Bronchial epithelial cell (primary cell): ENCODE measurements at regions not wholly inside any gene's neighbourhood (a gene's known extent, or its start where the extent isn't known, plus 50 kb on each side); places are given as distances from the start of the nearest gene placed in this dataset.
"Not testable (repeated sequence)": the region's sequence is repeated elsewhere in the genome, so short reads cannot be mapped to it uniquely, and the experiment has no call there.

Source experiments
- DNase-seq: peaks from one replicate; pipeline ENCODE4 v3.0.0-alpha.2; 2010; ENCODE audit warnings: low read depth
- FAIRE-seq: peaks from 2 replicates; lab custom pipeline; 2011; peaks lifted over from hg19 to GRCh38; lab: Jason Lieb, UNC
- H3K27me3 ChIP-seq: 2 replicates; pipeline ENCODE4 v1.5.1; 2011; ENCODE audit warnings: low read length; ENCODE audit not compliant: control insufficient read depth, insufficient read depth
- H3K36me3 ChIP-seq: 2 replicates; pipeline ENCODE4 v1.5.1; 2011; ENCODE audit warnings: low read length; ENCODE audit not compliant: control insufficient read depth, insufficient read depth
- H3K4me3 ChIP-seq: 2 replicates; pipeline ENCODE4 v1.5.1; 2011; ENCODE audit warnings: mild to moderate bottlenecking, low read depth, low read length, control low read depth
- TF ChIP-seq, protein P1 (sequence below): IDR thresholded peaks from 2 replicates; pipeline ENCODE4 v1.5.1; 2011; ENCODE audit warnings: mild to moderate bottlenecking, moderate library complexity, low read length, control low read depth, inconsistent platforms; ENCODE audit not compliant: insufficient read depth, severe bottlenecking

DNA sequence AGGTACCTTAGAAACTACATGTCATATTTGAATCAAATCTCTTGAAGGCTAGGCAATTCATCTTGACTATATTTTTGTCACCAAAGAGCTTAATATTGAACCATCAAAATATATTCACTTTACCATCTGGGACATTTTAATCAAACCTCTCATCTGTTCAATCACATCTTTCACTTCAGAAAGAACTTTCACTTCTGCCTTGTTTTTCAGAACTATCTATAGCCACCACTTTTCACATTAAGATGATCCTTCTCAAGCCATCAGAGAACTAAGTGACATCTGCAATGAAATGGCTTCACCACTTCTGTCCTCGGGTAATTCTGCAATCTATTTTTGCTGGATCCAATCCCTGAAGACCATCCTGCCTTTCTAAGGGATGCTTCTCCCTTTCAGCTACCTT is 57.8 kb downstream of the OR2B2 start:
- H3K4me3 ChIP-seq = no peak overlapping the region
- TF ChIP-seq, protein P1, sequence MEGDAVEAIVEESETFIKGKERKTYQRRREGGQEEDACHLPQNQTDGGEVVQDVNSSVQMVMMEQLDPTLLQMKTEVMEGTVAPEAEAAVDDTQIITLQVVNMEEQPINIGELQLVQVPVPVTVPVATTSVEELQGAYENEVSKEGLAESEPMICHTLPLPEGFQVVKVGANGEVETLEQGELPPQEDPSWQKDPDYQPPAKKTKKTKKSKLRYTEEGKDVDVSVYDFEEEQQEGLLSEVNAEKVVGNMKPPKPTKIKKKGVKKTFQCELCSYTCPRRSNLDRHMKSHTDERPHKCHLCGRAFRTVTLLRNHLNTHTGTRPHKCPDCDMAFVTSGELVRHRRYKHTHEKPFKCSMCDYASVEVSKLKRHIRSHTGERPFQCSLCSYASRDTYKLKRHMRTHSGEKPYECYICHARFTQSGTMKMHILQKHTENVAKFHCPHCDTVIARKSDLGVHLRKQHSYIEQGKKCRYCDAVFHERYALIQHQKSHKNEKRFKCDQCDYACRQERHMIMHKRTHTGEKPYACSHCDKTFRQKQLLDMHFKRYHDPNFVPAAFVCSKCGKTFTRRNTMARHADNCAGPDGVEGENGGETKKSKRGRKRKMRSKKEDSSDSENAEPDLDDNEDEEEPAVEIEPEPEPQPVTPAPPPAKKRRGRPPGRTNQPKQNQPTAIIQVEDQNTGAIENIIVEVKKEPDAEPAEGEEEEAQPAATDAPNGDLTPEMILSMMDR = no peak
- FAIRE-seq = no peak
- no peaks in the 10 kb centered on the region for H3K36me3 ChIP-seq
- DNase-seq = no peak
- H3K27me3 ChIP-seq = no peaks in the 10 kb centered on the region

DNA sequence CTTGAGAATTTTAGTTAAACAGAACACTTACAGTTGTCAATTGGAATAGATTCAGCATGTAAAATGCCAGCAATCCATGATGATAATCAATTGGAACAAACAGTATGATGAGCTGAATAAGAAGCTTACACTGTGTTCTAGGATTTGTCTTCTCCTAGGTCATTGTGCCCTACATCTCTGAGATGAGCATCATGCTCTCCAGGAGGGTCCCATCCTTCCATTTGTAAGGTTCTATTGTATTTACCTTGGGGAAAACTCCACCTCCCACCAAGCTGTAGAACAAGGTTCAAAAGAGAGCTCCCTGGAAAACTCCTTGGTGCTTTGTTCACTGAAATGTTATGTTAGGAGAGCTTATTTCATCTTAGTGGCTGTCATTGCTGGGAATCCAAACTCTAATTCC is 60.8 kb downstream of the OR2B2 start:
- no peaks in the 10 kb centered on the region for H3K27me3 ChIP-seq
- FAIRE-seq = no peak
- no peak overlapping the region for H3K4me3 ChIP-seq

DNA sequence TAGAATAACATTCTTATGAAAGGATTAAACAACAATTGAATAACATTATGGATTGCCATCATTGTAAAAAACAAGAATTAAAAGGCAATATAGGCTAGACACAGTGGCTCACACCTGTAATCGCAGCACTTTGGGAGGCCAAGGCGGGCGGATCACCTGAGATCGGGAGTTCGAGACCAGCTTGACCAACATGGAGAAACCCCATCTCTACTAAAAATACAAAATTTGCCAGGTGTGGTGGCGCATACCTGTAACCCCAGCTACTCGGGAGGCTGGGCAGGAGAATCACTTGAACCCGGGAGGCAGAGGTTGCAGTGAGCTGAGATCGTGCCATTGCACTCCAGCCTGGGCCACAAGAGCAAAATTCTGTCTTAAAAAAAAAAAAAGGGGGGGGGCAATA is 63.2 kb downstream of the OR2B2 start:
- not testable (repeated sequence) for H3K36me3 ChIP-seq, FAIRE-seq, H3K27me3 ChIP-seq, DNase-seq, H3K4me3 ChIP-seq

More for the DNA sequence above, 60.8 kb downstream of the OR2B2 start:
- no peaks in the 10 kb centered on the region for H3K36me3 ChIP-seq
- TF ChIP-seq, protein P1 = no peak
- DNase-seq = no peak

DNA sequence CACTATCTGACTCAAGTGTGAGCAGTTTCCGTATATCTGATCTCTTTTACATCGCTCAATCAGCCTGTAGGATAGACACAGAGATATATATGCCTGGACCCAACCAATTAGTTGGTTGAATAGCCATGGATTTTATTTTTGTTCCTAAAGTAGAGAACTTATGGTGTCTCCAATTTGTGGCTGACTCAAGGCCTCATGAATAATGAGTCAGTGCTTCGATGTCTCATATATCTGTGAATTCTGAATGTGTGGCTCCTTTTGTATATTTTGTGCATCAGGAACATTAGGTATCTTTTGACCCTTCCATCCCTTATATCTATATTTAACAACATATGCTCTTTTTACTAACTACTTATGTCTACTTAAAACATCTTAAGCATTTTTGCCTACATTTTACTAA is 64.5 kb downstream of the OR2B2 start:
- Histone ChIP-seq H3K4me3 (no peak overlapping the region), H3K36me3 (no peaks in the 10 kb centered on the region), H3K27me3 (no peaks in the 10 kb centered on the region)
- DNase-seq = peak; percentile 51
- FAIRE-seq = no peak
- TF ChIP-seq, protein P1 = no peak

DNA sequence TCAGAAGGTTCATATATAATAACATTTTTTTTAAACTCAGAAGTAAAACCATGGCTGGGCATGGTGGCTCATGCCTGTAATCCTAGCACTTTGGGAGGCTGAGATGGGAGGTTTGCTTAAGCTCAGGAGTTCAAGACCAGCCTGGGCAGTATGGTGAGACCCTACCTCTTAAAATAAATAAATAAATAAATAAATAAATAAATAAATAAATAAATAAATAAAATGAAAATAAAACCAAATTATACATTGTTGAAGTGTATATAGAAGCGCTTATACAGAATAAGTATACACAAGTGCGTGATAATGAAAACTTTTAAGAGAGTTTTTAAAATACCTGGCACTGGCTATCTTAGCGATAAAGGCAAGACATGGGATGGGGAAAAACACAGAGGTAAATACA is 71.6 kb downstream of the OR2B2 start:
- Histone ChIP-seq H3K4me3 (no peak overlapping the region), H3K27me3 (no peaks in the 10 kb centered on the region), H3K36me3 (peaks cover 2% of the 10 kb centered on the region)
- TF ChIP-seq, protein P1 = no peak
- no peak for FAIRE-seq
- no peak for DNase-seq

DNA sequence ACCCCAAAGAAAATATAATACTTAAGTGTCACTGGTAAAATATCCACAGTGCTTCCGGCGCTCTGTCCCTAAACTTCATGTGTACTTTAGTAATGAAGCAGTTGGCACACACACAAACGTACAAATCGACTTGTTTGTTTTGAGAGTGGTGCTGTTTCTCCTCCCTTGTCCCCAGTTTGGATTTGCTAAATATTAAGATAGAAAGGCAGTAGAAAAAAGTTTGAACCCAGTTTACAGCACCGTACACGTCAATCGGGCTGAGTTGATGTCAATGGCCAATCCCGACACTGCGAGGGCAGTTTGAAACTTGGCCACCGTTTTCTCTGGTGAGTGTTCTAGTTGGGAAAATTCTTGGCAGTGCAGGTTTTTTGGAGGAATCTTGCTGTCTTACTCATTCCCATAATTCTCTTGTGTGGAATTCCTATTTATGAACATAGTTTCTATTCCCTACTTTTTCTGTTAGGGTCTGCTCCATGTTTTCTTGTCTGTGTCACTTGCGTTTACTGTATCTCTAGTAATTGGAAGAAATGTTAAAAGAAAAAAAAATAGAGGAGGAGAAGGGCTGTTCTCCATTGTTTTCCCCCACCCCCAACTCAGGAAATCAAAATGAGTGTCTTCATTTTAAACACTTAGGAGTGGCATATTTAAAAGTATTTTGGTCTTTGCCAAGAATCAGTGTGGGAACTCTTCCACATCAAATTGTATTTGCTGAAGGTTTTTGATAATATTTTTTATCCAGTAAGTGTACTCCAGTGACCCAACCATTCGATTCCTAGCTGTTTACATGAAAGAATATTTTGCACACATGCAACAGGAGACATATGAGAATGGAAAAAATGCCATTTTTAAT is 72.3 kb downstream of the OR2B2 start:
- DNase-seq (peak; percentile 59), FAIRE-seq (no peak)
- peaks cover 2% of the 10 kb centered on the region for H3K36me3 ChIP-seq
- peak overlapping the region; percentile 70 for H3K4me3 ChIP-seq
- TF ChIP-seq, protein P1 = no peak
- no peaks in the 10 kb centered on the region for H3K27me3 ChIP-seq
